ENCODE measurements at regions not wholly inside any gene's neighbourhood (a gene's known extent, or its start where the extent isn't known, plus 50 kb on each side); places are given as distances from the start of the nearest gene placed in this dataset.

GRCh38 chr2:611519-611918, 65.7 kb downstream of the TMEM18 start:
- H3K36me3 Mint-ChIP-seq (ENCODE audit: low read depth): no peaks in the 10 kb centered on the region
- CTCF ChIA-PET: no interaction called here
- no peaks in the 10 kb centered on the region for H3K9me3 Mint-ChIP-seq

GRCh38 chr2:610491-610890, 66.7 kb downstream of the TMEM18 start:
- H3K27ac Mint-ChIP-seq: no peak overlapping the region
- peaks cover 3% of the 10 kb centered on the region for H3K27me3 Mint-ChIP-seq
- no peak overlapping the region for H3K4me3 Mint-ChIP-seq
- H3K36me3 Mint-ChIP-seq (ENCODE audit: low read depth): no peaks in the 10 kb centered on the region
- CTCF ChIA-PET: no interaction called here
- H3K9me3 Mint-ChIP-seq: no peaks in the 10 kb centered on the region
- no peaks in the 10 kb centered on the region for H3K4me1 Mint-ChIP-seq
- no peak for DNase-seq
- POLR2A ChIA-PET: no interaction called here

More at GRCh38 chr2:611519-611918, 65.7 kb downstream of the TMEM18 start:
- Mint-ChIP-seq H3K4me1 (no peaks in the 10 kb centered on the region), H3K27me3 (peaks cover 3% of the 10 kb centered on the region), H3K4me3 (no peak overlapping the region), H3K27ac (no peak overlapping the region)
- no peak for DNase-seq
- POLR2A ChIA-PET: no interaction called here

- POLR2A ChIA-PET: no interaction called here
- Mint-ChIP-seq H3K36me3 (ENCODE audit: low read depth) (no peaks in the 10 kb centered on the region), H3K9me3 (no peaks in the 10 kb centered on the region), H3K4me1 (no peaks in the 10 kb centered on the region), H3K27me3 (peaks cover 3% of the 10 kb centered on the region), H3K4me3 (no peak overlapping the region), H3K27ac (no peak overlapping the region)
- no peak for DNase-seq
- CTCF ChIA-PET: no interaction called here
Observed at GRCh38 chr2:609881-610280, 67.3 kb downstream of the TMEM18 start.

- H3K36me3 Mint-ChIP-seq (ENCODE audit: low read depth): no peaks in the 10 kb centered on the region
- DNase-seq: no peak
- no peaks in the 10 kb centered on the region for H3K4me1 Mint-ChIP-seq
- ChIA-PET POLR2A (no interaction called here), CTCF (no interaction called here)
- no peaks in the 10 kb centered on the region for H3K9me3 Mint-ChIP-seq
- peaks cover 3% of the 10 kb centered on the region for H3K27me3 Mint-ChIP-seq
- H3K27ac Mint-ChIP-seq: no peak overlapping the region
- H3K4me3 Mint-ChIP-seq: no peak overlapping the region
Observed at GRCh38 chr2:609449-609848, 67.8 kb downstream of the TMEM18 start.

- H3K36me3 Mint-ChIP-seq (ENCODE audit: low read depth): no peaks in the 10 kb centered on the region
- POLR2A ChIA-PET: no interaction called here
Observed at GRCh38 chr2:608711-609110, 68.5 kb downstream of the TMEM18 start.

GRCh38 chr2:608297-608696, 68.9 kb downstream of the TMEM18 start:
- Mint-ChIP-seq H3K4me3 (no peak overlapping the region), H3K9me3 (no peaks in the 10 kb centered on the region), H3K27ac (no peak overlapping the region), H3K4me1 (no peaks in the 10 kb centered on the region), H3K36me3 (ENCODE audit: low read depth) (no peaks in the 10 kb centered on the region), H3K27me3 (no peaks in the 10 kb centered on the region)
- DNase-seq: no peak
- POLR2A ChIA-PET: no interaction called here
- CTCF ChIA-PET: no interaction called here

More at GRCh38 chr2:608711-609110, 68.5 kb downstream of the TMEM18 start:
- Mint-ChIP-seq H3K4me1 (no peaks in the 10 kb centered on the region), H3K9me3 (no peaks in the 10 kb centered on the region), H3K27me3 (peaks cover 3% of the 10 kb centered on the region), H3K27ac (no peak overlapping the region), H3K4me3 (no peak overlapping the region)
- no peak for DNase-seq
- CTCF ChIA-PET: no interaction called here

- H3K4me3 Mint-ChIP-seq: no peak overlapping the region
- no peaks in the 10 kb centered on the region for H3K4me1 Mint-ChIP-seq
- H3K27ac Mint-ChIP-seq: no peak overlapping the region
- no peaks in the 10 kb centered on the region for H3K9me3 Mint-ChIP-seq
- ChIA-PET POLR2A (no interaction called here), CTCF (no interaction called here)
- no peaks in the 10 kb centered on the region for H3K36me3 Mint-ChIP-seq (ENCODE audit: low read depth)
- no peak for DNase-seq
- H3K27me3 Mint-ChIP-seq: no peaks in the 10 kb centered on the region
Observed at GRCh38 chr2:607709-608108, 69.5 kb downstream of the TMEM18 start.

GRCh38 chr2:607172-607571, 70.0 kb downstream of the TMEM18 start:
- POLR2A ChIA-PET: no interaction called here
- no peak overlapping the region for H3K27ac Mint-ChIP-seq

GRCh38 chr2:605674-606608, 71.3 kb downstream of the TMEM18 start:
- Mint-ChIP-seq H3K4me1 (no peaks in the 10 kb centered on the region), H3K4me3 (no peak overlapping the region), H3K27ac (no peak overlapping the region), H3K36me3 (ENCODE audit: low read depth) (no peaks in the 10 kb centered on the region), H3K9me3 (no peaks in the 10 kb centered on the region), H3K27me3 (no peaks in the 10 kb centered on the region)
- ChIA-PET CTCF (no interaction called here), POLR2A (no interaction called here)
- no peak for DNase-seq

More at GRCh38 chr2:607172-607571, 70.0 kb downstream of the TMEM18 start:
- Mint-ChIP-seq H3K4me3 (no peak overlapping the region), H3K27me3 (no peaks in the 10 kb centered on the region), H3K36me3 (ENCODE audit: low read depth) (no peaks in the 10 kb centered on the region), H3K4me1 (no peaks in the 10 kb centered on the region), H3K9me3 (no peaks in the 10 kb centered on the region)
- CTCF ChIA-PET: interaction anchor here (0.6 kb wide), 1 partner anchor 1336 kb away, joined by 3 read pairs; no protein-coding TSS in a partner anchor
- no peak for DNase-seq

GRCh38 chr2:604854-605524, 72.2 kb downstream of the TMEM18 start:
- Mint-ChIP-seq H3K9me3 (no peaks in the 10 kb centered on the region), H3K4me3 (no peak overlapping the region)

GRCh38 chr2:604385-604784, 72.8 kb downstream of the TMEM18 start:
- H3K36me3 Mint-ChIP-seq (ENCODE audit: low read depth): no peaks in the 10 kb centered on the region
- H3K4me1 Mint-ChIP-seq: no peaks in the 10 kb centered on the region
- no peak for DNase-seq
- CTCF ChIA-PET: no interaction called here
- no peaks in the 10 kb centered on the region for H3K27me3 Mint-ChIP-seq
- H3K27ac Mint-ChIP-seq: no peak overlapping the region
- H3K9me3 Mint-ChIP-seq: no peaks in the 10 kb centered on the region
- H3K4me3 Mint-ChIP-seq: no peak overlapping the region
- POLR2A ChIA-PET: no interaction called here

More at GRCh38 chr2:604854-605524, 72.2 kb downstream of the TMEM18 start:
- Mint-ChIP-seq H3K27me3 (no peaks in the 10 kb centered on the region), H3K36me3 (ENCODE audit: low read depth) (no peaks in the 10 kb centered on the region), H3K4me1 (no peaks in the 10 kb centered on the region), H3K27ac (no peak overlapping the region)
- CTCF ChIA-PET: no interaction called here
- POLR2A ChIA-PET: no interaction called here
- no peak for DNase-seq

GRCh38 chr2:603869-604268, 73.3 kb downstream of the TMEM18 start:
- no peaks in the 10 kb centered on the region for H3K4me1 Mint-ChIP-seq
- ChIA-PET CTCF (no interaction called here), POLR2A (no interaction called here)
- H3K27me3 Mint-ChIP-seq: no peaks in the 10 kb centered on the region
- no peak for DNase-seq
- no peaks in the 10 kb centered on the region for H3K9me3 Mint-ChIP-seq
- H3K27ac Mint-ChIP-seq: no peak overlapping the region
- no peak overlapping the region for H3K4me3 Mint-ChIP-seq
- H3K36me3 Mint-ChIP-seq (ENCODE audit: low read depth): no peaks in the 10 kb centered on the region

GRCh38 chr2:603427-603826, 73.8 kb downstream of the TMEM18 start:
- H3K27ac Mint-ChIP-seq: no peak overlapping the region
- DNase-seq: no peak
- H3K4me1 Mint-ChIP-seq: no peaks in the 10 kb centered on the region
- no peak overlapping the region for H3K4me3 Mint-ChIP-seq
- ChIA-PET POLR2A (no interaction called here), CTCF (no interaction called here)
- H3K36me3 Mint-ChIP-seq (ENCODE audit: low read depth): no peaks in the 10 kb centered on the region
- no peaks in the 10 kb centered on the region for H3K27me3 Mint-ChIP-seq
- no peaks in the 10 kb centered on the region for H3K9me3 Mint-ChIP-seq

Data from activated CD4-positive, alpha-beta memory T cell treated with anti-CD3 and anti-CD28 coated beads, Interleukin-2, amount 10 ng/mL, durations not matched to agents 7 days and 5 days (primary cell).